Nucleus accumbens (tissue), 56 donors: ENCODE measurements at regions not wholly inside any gene's neighbourhood (a gene's known extent, or its start where the extent isn't known, plus 50 kb on each side); places are given as distances from the start of the nearest gene placed in this dataset.

Experiments
- DNase-seq, 56 donors: peaks; one replicate each; lab custom pipeline; 2025; lab: John Stamatoyannopoulos, UW

- DNase-seq: no peak
Measured at GRCh38 chr10:83824099-83824498, 315.2 kb upstream of the GHITM start.

DNA sequence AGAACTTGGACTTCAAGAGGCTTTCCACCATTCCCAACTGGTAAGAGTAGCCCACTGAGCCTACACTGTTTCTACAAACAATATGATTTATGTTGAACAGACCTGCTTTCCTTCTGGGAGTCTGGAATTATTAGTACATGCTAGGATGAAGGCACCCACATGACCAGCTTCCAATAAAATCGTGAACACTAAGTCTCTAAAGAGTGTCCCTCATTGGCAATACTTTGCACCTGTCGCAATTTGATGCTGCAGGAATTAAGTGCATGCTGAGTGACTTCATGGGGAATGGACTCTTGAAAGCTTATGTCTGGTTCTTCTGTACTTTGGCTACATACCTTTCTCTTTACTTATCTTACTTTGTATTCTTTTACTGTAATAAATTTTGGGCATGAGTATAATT, 305.2 kb upstream of the GHITM start:
- DNase-seq: no peak

DNA sequence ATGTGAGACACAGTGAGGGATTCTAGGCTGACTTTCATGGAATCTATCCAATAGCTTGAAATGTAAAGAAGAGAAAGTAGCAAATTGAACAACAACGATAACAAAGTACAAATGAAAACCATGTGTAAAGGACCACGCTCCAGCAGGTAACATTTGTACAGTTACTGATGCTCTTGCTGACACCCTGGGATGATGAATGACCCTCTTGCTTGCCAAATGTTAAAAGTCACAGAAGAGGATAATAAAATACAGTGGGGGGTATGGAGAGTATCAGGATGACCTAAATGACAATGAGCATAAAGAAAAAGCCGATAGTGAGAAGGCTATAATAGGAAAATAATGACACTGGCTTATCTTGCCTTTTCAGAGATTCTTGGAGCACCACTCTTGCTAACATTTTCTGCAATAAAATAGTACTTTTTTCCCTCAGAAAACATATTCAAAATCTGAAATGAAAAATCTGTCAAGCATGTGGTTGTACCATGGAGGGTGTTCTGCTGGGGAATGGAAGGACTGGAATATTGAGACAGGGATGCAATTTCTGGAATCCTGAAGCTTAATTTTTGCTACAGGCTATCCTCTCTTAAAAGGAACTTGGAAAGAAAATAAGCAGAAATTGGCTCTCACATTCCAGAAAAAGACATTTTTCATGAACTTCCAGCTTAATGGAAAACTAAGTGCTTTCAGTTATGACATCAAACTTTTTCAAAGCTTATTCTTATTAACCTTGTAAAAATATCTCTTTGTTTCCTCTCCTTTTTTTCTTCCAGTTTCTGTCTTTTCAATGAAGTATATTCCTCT, 303.2 kb upstream of the GHITM start:
- no peak for DNase-seq

- DNase-seq: no peak
Measured at GRCh38 chr10:83848677-83849076, 290.6 kb upstream of the GHITM start.

DNA sequence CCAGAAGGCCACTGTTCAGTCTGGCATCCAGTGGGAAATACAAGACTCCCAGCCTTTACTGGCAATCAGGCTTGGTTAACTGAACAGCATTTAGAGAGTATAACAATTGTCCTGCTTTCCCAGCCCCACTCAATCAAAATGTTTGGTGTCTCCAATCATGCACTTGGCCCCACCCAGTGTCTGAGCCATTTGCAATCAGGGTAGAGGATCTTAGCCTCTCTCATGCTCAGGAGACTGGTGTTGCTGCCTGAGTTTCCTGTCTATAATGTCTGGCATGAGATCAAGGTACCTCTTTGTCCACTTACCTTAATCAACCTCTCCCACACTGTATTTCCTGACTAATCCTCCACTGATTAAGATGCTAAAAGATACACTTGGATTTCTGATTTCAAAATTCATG, 290.2 kb upstream of the GHITM start:
- DNase-seq: no peak

DNA sequence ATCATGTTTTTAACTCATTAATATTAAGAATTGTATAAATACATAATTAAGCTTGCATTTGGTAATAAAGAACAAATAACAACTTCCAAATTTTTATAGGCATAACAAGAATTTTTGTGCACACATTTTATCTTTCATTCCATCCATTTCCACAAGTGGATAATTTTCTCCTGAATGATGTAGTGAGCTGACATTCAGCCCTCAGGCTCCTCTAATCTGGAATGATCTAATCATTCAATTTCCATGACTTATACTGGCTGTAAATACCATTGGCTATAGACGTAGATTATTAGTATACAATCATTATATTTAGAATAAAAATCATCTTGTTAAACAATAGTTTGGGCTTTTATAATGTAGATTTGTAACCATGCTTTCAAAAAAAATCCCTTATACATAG, 287.2 kb upstream of the GHITM start:
- no peak for DNase-seq

GRCh38 chr10:83862723-83863122, 276.6 kb upstream of the GHITM start:
- DNase-seq: no peak

DNA sequence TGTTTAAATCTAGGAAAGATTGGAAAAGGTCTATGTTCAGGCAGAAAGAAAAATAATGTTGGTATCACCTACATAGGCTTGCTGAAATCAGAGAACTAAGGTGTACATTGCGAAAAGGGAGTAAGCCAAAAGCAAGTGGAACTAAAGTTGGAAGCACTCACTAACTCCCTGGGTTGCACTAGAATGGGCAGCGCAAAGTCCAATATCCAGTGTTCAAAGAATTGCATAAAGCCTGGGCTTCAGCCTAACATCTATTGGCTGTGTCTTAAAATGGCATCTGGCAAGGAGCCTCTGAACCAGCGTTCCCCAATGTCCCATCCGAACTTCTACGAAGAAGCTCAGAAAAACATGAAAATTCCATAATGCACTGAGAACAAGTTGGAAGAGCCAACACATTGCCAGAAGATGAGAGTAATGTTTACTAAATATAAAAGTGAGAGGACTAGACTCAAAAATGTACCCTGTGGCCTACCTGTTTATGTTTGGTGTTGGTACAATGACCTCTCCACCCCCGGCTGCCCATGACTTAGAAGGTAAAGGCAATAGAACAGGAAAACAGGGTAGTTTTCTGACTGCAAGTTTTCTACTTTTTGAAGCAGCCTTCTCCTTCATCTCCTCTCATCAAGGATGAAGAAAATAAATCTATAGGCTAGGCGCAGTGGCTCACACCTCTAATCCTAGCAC, 275.9 kb upstream of the GHITM start:
- no peak for DNase-seq

- DNase-seq: no peak
Measured at GRCh38 chr10:83869898-83870297, 269.4 kb upstream of the GHITM start.

DNA sequence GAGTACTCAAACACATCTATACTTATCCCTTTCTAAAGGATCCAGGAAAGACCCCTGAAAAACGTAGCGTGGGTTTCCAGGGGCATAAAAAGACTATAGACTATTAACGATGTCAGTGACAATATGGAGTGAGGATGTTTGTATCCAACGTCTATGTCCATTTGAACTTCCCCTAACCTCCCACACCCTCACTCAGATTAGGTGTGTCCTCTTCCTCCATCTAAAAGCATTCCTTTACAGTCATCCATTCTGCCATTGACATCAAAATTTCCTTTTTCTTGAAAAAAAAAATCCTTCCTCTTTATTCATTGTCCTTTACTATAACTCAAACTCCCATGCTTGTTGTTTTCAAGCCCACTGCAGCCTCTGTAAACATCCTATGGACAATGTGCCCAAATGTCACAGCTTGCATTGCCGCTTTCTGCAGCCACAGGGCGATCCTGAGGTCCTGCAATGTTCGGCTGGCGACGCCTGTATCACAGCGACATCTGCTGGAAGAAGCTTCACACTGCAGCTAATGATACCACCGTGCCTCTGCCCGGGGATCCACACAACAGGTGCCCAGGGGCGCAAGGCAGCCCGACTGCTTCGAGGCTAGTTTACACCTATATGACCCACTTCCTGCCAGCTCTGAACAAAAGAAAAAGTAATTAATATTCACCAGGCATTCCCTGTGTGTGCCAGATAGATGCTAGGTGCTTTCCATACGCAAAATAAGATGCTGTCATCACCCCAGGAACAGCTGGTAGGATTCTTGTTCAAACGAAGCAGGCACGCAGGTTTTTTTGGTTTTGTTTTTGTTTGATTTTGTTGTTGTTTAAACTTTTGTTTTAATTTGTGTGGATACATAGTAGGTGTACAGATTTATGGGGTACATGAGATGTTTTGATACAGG, 267.9 kb upstream of the GHITM start:
- peak in 48 of 56 donors; percentile 2 to 83 (median 40) for DNase-seq

- DNase-seq: no peak
Measured at GRCh38 chr10:83880252-83880791, 259.0 kb upstream of the GHITM start.

GRCh38 chr10:83881661-83882060, 257.6 kb upstream of the GHITM start:
- DNase-seq: peak in 22 of 56 donors; percentile 4 to 71 (median 19)

DNA sequence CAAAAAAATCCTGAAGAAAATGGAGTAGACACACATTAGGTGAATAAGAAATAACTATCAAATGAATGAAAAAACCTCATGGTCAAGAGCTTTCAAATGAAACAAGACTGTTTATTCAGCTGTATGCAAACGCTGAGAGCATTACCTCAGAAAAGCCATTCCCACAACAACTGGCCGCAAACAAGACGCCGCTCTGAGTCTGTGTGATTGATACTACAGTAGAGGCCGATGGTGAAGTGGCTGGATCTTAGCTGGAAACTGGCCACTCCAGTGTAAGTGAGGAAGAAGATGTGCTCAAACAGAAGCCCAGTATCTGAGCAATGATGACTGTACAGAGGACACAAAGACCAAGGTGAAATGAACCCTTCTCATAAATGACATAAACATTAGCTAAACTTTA, 252.4 kb upstream of the GHITM start:
- DNase-seq: no peak

- no peak for DNase-seq
Measured at GRCh38 chr10:83892737-83893136, 246.6 kb upstream of the GHITM start.

DNA sequence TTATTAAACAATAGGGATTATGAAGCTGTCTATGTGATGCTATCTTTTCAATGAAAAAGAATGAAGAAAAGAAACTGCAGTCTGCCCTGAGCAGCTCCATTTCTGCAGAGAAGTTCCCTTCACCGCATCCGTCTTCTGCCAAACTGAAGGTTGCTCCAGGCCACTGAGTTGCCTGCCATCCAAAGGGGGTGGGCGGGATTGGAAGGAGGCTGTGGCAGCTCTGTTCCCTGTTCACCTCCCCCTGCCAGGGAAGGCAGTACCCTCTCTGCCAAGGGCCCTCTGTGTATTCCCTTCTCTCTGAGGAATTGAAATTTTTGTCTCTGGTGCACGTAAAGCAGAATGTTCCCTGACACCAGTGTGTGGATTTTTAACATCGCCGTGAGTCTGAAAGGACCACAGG, 243.1 kb upstream of the GHITM start:
- DNase-seq: peak in 1 of 56 donors; percentile 8

DNA sequence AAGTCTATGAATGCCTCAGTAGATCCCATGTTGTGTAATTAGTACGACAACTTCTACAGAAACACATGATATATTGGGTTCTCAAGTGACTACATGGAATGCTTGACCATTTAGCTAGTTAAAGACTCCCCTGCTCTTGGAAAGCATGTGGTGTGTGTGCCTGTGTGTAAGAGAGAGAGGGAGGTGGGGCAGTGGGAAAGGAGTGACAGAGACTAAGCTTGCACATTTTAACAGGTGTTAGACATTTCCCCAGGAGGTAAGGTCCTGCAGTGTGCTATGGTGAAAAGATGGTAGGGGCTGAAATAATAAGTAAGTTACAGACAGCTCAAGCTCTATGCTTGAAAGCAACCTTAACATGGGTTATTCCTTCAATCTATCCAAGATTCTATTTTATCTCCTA, 241.7 kb upstream of the GHITM start:
- DNase-seq: no peak

DNA sequence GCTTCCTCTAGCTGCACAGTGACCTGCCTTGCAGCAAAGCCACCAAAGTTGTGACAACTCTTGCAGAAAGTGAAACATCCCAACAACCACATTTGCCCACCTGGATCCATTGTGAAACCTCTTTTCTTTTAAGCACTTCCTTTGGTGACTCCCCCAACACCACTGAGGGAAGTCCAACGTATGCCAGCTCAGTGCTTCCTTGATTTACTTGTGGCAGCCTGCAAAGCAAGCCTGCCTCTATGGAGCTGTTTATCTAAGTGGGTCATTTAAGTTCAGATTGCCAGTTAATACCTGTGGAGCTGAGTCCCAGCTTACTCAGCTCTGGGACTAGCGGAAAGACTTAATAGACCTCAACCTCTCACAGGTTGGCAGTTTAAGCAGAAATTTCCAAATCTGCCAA, 230.8 kb upstream of the GHITM start:
- DNase-seq: no peak

- DNase-seq: no peak
Measured at GRCh38 chr10:83909001-83909400, 230.3 kb upstream of the GHITM start.

- no peak for DNase-seq
Measured at GRCh38 chr10:83915801-83916200, 223.5 kb upstream of the GHITM start.

GRCh38 chr10:83917537-83918506, 221.5 kb upstream of the GHITM start:
- DNase-seq: peak in 10 of 56 donors; percentile 1 to 18 (median 6)
